Esophagus mucosa (tissue), 1 donor: ENCODE measurements at regions not wholly inside any gene's neighbourhood (a gene's known extent, or its start where the extent isn't known, plus 50 kb on each side); places are given as distances from the start of the nearest gene placed in this dataset.

Source experiments
- ATAC-seq: fragments of 200-7000 bp; cut with Tn5 transposase; one replicate; pipeline ENCODE4 v1.9.1; 2020
- donor health status: DM: yes; HTN: yes; CAD: no.

DNA sequence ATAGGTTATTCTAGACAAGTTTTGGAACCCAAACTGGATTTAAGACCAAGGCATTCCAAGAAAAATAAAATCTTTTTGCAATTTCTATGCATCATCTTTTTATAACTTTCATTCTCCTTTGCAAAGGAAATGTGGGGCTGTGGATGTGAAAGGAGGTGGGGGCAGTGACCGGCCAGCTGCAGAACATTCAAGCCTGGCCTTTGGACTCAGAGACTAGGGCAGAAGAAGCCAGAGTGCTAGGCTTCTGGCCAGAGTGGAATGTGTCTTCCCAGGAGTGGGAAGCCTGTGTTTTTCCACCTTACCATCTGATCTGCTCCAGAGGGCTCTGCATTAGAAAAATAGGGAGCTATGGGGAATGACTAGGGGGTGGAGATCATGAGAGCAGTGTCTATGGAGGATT, 148.5 kb downstream of the C9orf152 start:
- no peak for ATAC-seq

DNA sequence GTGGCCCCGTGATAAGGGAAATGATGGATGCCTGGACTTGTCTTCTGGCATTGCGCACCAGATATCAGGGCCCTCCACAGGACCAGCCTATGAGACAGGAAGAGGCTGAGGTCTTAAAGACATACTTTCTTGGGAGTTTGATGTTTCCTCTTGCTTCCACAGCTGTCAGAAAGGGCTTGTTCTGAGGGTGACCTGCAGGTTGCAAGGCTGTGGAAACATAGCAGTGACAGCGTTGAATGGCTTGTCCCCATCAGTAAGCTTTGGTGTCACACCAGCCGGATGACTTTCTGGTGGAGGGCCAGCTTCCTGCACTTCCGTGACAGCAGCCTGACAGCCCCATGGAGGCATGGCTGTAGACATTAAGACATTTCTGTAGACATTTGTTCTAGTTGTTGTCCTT, 143.2 kb downstream of the C9orf152 start:
- ATAC-seq: no peak

DNA sequence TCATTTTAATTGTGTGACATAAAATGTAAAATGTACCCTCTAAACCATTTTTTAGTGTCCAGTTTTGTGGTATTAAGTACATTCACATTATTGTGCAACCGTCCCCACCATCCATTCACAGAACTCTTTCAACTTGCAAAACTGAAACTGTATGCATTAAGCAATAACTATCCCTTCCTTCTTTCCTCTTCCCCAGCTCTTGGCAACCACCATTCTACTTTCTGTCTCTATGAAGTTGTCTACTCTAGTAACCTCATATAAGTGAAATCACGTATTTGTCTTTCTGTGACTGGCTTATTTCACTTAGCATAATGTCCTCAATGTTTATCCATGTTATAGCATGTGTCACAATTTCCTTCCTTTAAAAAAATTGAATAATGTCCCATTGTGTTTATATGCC, 142.4 kb downstream of the C9orf152 start:
- ATAC-seq: no peak

DNA sequence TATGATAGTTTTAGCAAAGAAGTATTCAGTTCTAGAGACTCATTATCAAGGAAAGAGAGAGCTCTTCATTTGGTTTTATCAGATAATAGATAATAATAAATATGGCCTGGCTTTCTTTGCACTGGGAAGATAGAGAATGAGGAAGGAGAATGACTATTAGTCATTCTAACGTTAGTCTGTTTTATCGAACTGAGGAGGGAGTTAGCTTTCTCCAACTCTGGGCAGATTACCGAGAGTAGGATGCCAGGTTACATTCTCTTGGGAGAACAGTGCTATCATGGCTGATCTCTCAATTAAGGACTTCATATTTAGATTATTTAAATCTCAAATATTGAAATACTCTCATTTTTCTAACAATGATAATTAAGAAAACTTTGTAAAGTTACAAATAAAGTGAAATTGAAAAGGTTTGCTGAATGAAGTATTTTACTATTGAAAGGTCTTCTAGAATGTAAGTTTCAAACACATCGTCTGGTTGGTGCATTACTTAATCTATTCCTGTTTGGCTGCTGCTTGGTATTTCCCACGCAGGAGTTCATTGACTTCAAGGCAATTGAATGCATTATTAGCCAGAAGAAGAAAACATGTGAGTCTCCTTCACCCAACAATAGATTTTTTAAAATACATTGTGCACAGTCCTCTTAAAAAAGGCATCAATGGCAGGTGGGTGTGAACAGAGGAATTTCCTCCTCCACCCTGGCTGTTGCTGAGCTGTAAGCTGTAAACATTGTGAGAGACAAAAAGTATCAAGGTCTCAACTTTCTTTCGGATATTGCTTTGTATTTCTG, 140.8 kb downstream of the C9orf152 start:
- ATAC-seq: no peak

DNA sequence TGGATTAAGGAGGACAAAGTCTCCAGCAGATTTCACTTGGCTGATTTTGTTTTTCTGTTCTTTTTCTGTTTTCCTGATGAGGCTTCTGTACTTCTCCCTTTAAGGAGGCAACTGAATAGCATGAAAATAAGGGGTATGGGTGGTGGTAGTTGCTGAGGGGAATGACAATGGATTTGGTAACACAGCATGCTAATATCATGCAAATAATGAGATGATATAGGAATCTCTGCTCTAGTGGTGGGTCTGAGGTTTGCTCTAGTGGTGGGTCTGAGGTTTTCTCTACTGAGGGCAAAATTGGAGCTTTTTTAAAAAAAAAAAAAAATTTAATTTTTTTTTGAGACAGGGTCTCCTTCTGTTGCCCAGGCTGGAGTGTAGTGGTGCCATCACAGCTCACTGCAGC, 139.7 kb downstream of the C9orf152 start:
- ATAC-seq: no peak

DNA sequence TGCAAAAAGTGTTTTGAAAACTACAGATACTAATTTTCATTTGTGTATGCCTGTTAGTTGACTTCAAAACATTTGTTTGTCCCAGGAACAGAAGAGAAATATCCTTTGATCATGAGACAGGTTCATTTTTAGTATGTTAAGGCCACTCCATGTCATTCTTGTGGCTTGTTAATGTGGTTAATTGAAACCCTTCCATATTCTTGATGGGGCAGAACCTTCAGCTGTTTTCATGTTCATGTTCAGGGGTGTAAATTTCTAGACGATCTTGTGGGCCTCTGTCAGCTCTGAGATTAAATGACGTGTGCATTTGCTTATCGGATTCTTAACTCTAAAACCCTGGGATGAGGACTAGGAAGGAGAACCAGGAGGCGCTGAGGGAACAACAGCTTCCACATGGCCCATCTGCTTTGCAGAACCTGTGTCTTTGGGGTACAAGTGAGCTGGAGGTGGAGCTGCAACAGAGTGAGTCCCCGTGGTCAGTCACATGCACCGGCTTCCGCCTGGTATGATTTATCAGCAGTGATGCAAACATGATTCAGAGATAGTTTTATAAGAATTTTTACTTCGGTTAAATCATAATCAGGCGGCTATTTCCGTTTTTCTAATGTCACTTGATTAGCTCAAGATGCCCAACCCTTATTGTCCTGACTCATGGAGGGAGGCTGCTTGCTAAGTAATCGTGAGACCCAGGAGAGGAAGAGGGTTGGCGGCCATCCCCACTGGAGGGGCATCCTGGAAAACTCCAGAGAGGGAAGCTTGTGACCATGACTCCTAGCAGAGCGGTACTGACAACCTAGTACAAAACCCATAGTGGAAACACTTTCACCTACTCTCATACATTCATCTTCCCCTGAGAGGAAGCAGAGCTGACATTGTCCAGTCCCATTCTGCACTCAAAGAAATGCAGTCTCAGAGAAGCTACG, 138.4 kb downstream of the C9orf152 start:
- peak; percentile 53 for ATAC-seq

DNA sequence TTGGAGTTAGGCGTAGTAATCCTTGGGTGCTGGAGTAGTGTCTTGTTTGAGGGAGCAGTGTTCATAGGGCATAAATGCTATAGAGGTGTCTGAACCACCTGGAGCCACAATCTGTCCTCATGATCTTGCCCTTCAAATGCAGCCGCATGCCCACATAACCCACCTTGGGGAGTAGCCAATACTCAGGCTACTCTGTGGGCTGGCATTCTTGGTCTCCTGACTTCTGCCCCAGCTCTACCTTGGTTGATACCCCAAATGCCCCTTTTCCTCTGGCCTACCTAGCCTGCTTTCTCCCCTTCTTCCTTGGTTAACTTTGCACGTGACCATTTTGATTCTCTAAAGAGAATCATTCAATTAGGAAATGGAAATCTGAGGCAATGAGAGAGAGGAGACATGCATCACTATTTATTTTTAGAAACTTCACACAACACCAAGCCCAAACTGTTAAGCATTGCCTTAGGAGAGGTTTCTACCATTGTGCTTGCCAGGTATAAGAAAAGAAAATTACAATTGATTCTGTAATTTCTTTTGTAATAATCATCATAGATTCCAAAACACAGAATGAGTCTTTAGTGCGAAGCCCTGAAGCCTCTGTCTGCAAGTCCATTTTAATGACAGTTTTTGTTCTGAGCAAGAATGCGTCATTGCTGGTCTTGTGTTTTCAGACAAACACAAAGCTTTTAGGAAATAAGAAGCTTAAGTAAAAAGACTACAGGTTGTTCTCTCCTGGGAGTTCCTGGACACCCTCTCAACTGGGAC, 135.2 kb downstream of the C9orf152 start:
- ATAC-seq: no peak

DNA sequence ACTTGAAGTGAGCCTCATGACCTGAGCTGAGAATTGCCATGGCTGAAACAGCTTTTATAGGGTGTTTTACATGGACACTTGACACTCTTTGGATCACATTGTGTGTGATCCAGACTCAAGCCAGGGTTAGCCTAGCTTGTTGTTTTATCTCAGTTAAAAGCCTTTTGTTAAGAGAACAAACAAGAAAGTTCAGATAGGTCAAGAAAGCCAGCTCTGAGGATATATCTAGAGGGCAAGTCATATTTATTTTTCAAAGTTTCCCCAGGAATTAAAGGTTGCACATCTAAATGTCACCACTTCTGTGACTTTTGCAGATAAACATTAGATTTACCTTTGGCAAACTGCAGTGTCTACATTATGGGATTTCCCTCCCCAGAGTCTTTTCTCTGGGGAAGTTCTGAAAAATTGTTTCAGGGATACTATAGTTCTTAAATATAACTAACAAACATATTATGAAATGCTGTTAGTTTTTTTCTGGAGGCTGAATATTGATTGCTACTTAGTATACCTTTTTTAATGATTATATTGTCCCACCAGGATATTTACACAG, 134.5 kb downstream of the C9orf152 start:
- no peak for ATAC-seq

DNA sequence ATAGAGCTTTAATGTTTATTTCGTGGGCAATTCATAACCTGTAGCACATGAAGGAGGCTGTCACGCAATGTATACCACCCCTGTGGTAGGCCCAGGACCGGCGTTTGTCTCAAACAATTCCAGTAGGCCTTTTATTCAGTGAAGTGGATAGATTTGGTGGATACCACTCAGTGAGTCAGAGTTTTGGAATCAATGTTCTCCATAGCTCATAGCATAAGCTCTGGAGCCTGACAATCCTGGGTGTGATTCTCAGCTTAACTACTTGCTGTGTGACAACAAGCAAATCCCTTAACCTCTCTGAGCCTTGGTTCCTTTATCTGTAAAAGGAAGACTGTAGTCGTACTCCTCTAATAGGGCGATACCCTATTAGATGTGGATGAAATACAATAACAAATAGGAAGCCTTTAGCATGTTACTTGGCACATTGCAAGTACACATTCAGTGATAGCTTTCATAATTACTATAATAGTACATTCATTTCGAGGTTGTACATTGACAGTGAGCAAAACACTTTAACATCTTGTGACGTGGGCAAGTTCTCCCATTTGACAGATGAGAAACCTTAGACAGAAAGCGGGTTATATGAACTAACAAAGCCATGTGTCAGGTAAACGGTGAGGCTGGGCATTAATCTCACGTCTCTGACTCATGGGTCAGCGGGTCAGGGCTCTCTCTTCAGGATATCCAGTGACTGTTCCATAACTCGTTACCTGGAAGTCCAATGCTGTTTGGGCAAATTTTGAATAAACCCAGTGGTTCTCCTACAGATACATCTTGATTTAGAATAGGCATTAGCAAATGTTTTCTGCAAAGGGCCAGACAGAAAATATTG, 130.8 kb downstream of the C9orf152 start:
- ATAC-seq: no peak

DNA sequence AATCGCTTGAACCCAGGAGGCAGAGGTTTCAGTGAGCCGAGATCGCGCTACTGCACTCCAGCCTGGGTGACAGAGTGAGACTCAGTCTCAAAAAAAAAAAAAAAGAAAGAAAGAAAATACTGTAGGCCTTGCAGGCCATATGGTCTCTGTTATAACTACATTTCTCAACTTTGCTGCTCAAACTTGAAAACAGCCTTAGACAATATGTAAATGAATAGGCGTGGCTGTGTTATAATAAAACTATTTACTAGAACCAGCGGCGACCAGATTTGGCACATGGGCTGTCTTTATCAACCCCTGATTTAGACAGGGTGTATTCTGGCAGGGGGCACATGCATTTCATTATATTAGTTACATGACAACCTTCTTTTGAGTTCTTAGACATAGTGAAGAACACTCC, 130.0 kb downstream of the C9orf152 start:
- no peak for ATAC-seq

DNA sequence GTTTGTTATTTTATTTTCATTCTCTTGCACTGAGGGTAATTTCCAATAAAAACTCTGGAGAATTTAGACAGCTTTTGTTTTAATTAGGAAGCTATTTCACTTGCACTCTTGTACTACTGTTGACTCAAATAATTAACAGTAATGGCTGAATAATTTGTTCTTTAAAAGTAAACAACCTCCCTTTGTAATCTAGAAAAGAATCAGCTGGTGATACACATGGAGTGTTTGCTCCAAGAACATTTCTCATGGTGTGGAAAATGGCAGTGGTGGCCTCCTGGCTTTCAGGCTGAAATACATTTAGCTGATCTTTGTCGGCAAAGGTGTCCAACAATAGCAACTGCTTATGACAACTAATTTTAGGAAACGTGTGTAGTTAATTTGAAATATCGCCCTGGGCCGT, 129.4 kb downstream of the C9orf152 start:
- ATAC-seq: no peak

DNA sequence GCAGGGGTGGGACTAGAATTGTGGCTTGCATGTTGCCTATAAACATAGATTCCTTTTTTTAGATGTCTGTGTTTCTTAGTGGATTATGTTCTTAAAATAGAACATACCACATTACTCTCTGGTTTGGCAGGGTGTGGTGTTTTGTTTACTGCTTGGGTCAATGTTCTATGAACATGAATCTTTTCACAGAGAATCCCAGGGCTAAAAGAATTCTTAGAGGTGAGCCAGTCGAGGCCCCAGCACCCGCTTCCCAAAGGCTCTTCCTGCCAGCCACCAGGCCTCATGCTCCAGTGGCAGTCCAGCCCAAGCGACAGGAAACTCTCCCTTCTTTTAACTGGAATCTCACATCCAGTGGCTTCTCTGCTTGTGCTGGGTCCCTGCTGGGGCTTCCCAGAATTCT, 126.6 kb downstream of the C9orf152 start:
- ATAC-seq: no peak

DNA sequence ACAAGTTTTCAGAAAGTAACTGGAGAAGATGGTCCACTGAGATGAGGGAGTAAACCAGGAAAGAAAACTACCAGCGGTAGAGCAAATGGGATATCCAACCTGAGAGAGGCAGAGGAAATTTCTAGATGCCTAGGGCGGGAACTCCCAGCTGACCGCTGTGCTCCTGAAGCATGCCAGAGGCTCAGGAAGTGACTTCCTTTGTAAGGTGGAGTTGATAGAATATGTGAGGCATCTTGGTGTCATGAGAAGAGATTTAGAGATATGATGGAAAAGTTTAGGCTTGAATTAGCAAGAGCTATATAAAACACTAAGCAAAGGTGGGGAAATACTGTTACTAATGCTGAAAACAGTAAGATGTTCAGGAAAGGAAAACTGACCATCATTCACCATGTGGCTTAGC, 124.1 kb downstream of the C9orf152 start:
- ATAC-seq: no peak

DNA sequence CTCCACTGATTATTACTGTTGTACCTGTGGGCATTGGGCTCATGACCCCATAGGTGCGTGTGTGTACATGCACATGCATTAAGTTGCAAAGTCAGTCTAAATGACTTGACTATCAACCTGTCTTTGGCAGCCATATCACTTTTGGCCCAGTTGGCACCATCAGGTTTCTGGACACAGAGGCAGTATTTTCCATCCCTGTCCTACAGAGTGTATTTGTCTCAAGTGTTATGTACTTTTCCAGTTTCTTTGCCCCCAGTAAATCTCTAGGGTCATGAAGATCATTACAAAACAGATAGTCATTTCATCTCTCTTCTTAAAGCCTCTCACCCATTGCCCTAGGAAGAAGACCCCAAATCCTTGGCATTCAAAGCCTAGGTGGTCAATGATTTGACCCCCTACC, 121.4 kb downstream of the C9orf152 start:
- no peak for ATAC-seq

DNA sequence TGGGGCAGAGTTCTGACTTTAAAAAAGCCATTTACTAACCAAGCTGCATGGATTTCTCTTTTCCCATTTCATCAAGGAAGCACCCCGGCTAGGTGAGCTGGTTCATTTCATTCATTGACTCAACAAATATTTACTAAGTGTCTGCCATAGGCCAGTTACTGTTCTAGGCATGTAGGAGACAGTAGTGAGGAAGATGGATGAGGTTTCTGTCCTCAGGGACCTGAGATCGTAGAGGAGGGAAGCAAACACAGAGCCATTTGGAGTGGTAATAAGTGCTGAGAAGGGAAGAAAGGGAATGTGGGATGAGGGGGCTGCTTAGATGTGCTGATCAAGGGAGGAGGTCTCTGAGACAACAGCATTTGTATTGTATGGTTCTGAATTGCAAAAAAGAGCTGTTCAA, 120.4 kb downstream of the C9orf152 start:
- ATAC-seq: no peak

DNA sequence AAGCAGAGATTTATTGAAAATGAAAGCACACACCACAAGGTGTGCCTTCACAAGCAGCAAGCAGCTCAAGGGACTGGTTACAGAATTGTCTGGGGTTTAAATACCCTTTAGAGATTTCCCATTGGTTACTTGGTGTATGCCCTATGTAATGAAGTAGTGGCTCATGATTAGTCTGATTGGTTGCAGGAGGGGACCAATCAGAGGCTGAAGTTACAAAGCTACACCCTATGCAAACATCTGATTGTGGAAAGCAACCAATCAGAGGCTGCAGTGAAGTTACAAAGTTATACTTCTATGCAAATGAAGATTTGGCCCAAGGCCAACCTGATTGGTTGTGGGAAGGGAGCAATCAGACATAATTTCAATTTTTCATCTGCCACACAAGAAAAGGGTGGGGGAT, 119.9 kb downstream of the C9orf152 start:
- ATAC-seq: no peak

DNA sequence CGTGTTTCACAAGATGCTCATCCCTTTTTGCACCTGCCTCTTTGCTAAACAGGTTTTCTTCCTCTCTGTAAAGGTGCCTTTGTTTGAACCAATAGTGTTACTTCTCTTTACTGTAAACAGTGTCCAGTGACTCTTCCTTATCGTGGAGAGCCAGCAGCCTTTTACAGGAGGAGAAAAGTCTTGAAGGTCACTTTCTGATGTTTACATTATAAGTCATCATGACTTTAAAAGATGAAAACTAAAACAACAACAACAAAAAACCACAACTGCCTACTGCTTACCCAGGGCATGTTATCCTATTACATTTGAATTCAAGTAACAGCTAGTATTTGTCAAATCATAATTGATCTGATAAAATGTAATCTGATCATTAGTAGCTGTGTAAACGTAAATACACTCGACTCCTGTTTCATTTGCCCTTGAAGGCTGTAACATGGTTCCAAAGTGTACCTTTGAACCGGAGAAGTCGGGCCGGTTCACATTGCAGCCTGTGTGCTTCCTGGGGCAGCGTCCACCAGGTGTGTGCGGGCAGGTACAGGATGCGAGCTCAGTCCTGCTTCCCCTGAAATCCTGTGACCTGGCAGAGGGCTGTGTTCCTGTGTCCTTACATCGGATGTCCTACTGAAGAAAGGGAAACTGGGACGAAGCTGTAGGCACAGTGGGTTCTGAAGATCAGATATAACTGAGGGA, 118.1 kb downstream of the C9orf152 start:
- no peak for ATAC-seq

DNA sequence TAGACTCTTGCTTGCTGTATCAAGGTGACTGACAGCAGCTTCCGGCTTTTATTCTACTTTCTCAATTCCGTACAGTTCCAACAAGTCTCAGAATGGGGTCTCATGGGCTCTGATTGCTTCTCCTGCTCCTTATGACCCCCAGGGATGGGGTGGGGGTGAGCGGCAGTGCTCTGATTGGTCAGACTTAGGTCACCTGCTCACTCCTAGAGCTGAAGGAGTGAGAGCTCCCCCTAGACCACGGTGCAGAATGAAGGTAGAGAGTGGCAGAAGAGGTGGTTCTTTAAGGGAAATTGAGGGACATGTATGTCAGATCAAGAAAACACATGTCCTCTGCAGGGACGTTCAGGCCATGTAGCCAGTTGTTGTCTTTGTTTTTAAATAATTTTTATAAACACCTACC, 115.2 kb downstream of the C9orf152 start:
- no peak for ATAC-seq

DNA sequence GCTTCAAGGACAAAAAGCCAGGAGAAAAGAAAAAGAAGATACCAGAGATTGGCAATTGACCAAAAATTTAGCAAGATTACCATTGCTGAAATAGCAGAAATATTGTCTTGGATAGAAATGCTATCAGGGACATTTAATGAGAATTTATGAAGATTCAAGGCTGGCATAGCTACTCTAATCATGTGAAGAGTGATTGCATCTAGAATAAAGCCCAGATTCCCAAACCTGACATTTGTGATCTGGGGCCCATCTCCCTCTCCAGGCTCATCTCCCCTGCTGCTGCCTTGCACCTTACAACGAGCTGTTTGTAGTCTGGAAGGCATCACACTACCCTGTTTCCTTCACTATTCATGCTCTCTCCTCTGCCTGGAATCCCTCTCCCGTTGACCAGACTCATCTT, 114.5 kb downstream of the C9orf152 start:
- no peak for ATAC-seq

DNA sequence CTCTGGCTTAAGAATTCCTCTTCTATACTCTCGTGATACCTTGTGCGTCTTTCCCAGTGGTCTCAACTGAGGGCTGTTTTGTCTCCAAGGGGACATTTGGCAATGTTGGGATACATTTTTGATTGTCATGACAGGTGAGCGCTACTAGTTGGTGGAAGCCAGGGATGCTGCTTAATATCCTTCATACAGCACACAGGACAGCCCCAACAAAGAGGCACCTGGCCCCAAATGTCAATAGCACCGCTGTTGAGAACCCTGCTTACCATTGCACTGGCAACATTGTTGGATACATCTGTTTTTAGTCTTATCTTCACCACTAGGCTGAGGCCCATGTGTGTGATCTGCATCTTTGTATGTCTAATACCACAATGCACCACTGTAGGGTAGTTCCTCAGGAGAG, 114.1 kb downstream of the C9orf152 start:
- no peak for ATAC-seq

DNA sequence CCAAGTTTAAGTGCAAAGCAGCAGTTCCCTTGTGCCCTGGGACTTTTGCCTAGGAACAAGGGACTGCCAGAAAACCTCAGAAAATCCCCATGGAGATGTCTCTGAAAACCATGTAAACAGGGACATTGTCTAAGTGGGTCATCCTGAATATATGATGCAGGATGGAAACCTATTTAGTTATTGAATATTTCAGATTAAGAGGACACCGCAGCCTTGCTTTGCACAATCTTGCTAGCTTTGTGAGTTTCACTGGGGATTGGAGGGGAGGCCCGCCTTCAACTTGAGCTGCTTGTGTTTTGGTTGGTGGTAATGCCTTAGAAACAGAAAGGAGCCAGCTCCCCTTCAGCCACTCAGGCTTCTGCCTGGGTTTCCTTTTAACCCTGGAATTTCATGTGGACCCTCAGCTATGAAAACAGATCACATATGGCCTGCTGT, 112.8 kb downstream of the C9orf152 start:
- ATAC-seq: no peak
